Stimulated activated CD4-positive, alpha-beta T cell treated with anti-CD3 and anti-CD28 coated beads, Interleukin-15, amount 100 ng/mL, for 48 hours (primary cell): ENCODE measurements at regions not wholly inside any gene's neighbourhood (a gene's known extent, or its start where the extent isn't known, plus 50 kb on each side); places are given as distances from the start of the nearest gene placed in this dataset.

Experiments used
- DNase-seq, 2 donors: peaks; one replicate each; pipeline ENCODE4 v3.0.0-alpha.2; 2020; ENCODE audit warnings: low read depth in 2 of 2

- DNase-seq: no peak
Measured at GRCh38 chr6:92069781-92070180, 1349.6 kb downstream of the EPHA7 start.

- no peak for DNase-seq
Measured at GRCh38 chr6:92052513-92052912, 1366.8 kb downstream of the EPHA7 start.

GRCh38 chr6:92050216-92050615, 1369.1 kb downstream of the EPHA7 start:
- no peak for DNase-seq

GRCh38 chr6:92047860-92048259, 1371.5 kb downstream of the EPHA7 start:
- DNase-seq: no peak

GRCh38 chr6:92047152-92047850, 1372.1 kb downstream of the EPHA7 start:
- DNase-seq: no peak

- DNase-seq: no peak
Measured at GRCh38 chr6:92044312-92044711, 1375.0 kb downstream of the EPHA7 start.

GRCh38 chr6:92043777-92044176, 1375.6 kb downstream of the EPHA7 start:
- DNase-seq: no peak

GRCh38 chr6:92026878-92027277, 1392.5 kb downstream of the EPHA7 start:
- DNase-seq: no peak

- DNase-seq: no peak
Measured at GRCh38 chr6:92024881-92025280, 1394.5 kb downstream of the EPHA7 start.

GRCh38 chr6:92024110-92024509, 1395.2 kb downstream of the EPHA7 start:
- no peak for DNase-seq

GRCh38 chr6:92023410-92023966, 1395.9 kb downstream of the EPHA7 start:
- DNase-seq: no peak

GRCh38 chr6:92011681-92012245, 1407.6 kb downstream of the EPHA7 start:
- no peak for DNase-seq

GRCh38 chr6:92008757-92009502, 1410.4 kb downstream of the EPHA7 start:
- no peak for DNase-seq

GRCh38 chr6:92000112-92000511, 1413.2 kb upstream of the MAP3K7 start:
- no peak for DNase-seq

GRCh38 chr6:91994787-91995186, 1407.9 kb upstream of the MAP3K7 start:
- no peak for DNase-seq

GRCh38 chr6:91982559-91982958, 1395.7 kb upstream of the MAP3K7 start:
- DNase-seq: no peak

GRCh38 chr6:91976797-91977196, 1389.9 kb upstream of the MAP3K7 start:
- no peak for DNase-seq

- DNase-seq: no peak
Measured at GRCh38 chr6:91970700-91971099, 1383.8 kb upstream of the MAP3K7 start.

GRCh38 chr6:91965872-91966271, 1379.0 kb upstream of the MAP3K7 start:
- no peak for DNase-seq

- no peak for DNase-seq
Measured at GRCh38 chr6:91961671-91962070, 1374.8 kb upstream of the MAP3K7 start.

- no peak for DNase-seq
Measured at GRCh38 chr6:91961236-91961635, 1374.4 kb upstream of the MAP3K7 start.

- no peak for DNase-seq
Measured at GRCh38 chr6:91941838-91942237, 1355.0 kb upstream of the MAP3K7 start.

- DNase-seq: no peak
Measured at GRCh38 chr6:91940801-91941200, 1353.9 kb upstream of the MAP3K7 start.
